ENCODE measurements at regions not wholly inside any gene's neighbourhood (a gene's known extent, or its start where the extent isn't known, plus 50 kb on each side); places are given as distances from the start of the nearest gene placed in this dataset.
"Not testable (repeated sequence)": the region's sequence is repeated elsewhere in the genome, so short reads cannot be mapped to it uniquely, and the experiment has no call there.

DNA sequence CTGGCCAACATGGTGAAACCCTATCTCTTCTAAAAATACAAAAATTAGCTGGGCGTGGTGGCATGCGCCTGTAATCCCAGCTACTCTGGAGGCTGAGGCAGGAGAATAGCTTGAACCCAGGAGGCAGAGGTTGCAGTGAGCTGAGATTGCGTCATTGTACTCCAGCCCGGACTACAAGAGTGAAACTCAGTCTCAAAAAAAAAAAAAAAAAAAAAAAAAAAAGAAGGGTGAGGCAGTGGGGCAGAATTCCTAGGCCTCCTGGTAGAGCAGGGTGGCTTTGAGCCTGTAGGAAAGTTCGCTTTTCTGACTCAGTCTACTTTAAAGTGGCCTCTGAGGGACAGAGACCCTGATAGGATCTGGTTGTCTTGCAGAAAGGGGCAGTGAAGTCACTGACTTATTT is 60.8 kb upstream of the GTF3A start:
- not testable (repeated sequence) for TF ChIP-seq EP300 (IDR thresholded peaks at IDR 0.05; ENCODE audit: borderline replicate concordance); TEAD4 (IDR thresholded peaks at IDR 0.05); YY1 (IDR thresholded peaks at IDR 0.05; ENCODE audit: low read depth); TCF12 (IDR thresholded peaks at IDR 0.05; ENCODE audit: low read depth); RAD21 (IDR thresholded peaks at IDR 0.05; ENCODE audit: low read depth); TAF1 (IDR thresholded peaks at IDR 0.05; ENCODE audit: low read depth)
- TF ChIP-seq, protein P1, sequence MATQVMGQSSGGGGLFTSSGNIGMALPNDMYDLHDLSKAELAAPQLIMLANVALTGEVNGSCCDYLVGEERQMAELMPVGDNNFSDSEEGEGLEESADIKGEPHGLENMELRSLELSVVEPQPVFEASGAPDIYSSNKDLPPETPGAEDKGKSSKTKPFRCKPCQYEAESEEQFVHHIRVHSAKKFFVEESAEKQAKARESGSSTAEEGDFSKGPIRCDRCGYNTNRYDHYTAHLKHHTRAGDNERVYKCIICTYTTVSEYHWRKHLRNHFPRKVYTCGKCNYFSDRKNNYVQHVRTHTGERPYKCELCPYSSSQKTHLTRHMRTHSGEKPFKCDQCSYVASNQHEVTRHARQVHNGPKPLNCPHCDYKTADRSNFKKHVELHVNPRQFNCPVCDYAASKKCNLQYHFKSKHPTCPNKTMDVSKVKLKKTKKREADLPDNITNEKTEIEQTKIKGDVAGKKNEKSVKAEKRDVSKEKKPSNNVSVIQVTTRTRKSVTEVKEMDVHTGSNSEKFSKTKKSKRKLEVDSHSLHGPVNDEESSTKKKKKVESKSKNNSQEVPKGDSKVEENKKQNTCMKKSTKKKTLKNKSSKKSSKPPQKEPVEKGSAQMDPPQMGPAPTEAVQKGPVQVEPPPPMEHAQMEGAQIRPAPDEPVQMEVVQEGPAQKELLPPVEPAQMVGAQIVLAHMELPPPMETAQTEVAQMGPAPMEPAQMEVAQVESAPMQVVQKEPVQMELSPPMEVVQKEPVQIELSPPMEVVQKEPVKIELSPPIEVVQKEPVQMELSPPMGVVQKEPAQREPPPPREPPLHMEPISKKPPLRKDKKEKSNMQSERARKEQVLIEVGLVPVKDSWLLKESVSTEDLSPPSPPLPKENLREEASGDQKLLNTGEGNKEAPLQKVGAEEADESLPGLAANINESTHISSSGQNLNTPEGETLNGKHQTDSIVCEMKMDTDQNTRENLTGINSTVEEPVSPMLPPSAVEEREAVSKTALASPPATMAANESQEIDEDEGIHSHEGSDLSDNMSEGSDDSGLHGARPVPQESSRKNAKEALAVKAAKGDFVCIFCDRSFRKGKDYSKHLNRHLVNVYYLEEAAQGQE (IDR thresholded peaks at IDR 0.05; ENCODE audit: low read depth), result not testable (repeated sequence)
- TF ChIP-seq, protein P2, sequence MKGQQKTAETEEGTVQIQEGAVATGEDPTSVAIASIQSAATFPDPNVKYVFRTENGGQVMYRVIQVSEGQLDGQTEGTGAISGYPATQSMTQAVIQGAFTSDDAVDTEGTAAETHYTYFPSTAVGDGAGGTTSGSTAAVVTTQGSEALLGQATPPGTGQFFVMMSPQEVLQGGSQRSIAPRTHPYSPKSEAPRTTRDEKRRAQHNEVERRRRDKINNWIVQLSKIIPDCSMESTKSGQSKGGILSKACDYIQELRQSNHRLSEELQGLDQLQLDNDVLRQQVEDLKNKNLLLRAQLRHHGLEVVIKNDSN (IDR thresholded peaks at IDR 0.05), result not testable (repeated sequence)
- TF ChIP-seq, protein P3, sequence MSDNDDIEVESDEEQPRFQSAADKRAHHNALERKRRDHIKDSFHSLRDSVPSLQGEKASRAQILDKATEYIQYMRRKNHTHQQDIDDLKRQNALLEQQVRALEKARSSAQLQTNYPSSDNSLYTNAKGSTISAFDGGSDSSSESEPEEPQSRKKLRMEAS (IDR thresholded peaks at IDR 0.05), result not testable (repeated sequence)

Data from Ishikawa (cell line).